Upper lobe of right lung (tissue), 1 donor: ENCODE measurements at regions not wholly inside any gene's neighbourhood (a gene's known extent, or its start where the extent isn't known, plus 50 kb on each side); places are given as distances from the start of the nearest gene placed in this dataset.

Source experiments
- ATAC-seq: fragments of 200-7000 bp; cut with Tn5 transposase; one replicate; pipeline ENCODE4 v1.9.1; 2020; ENCODE audit warnings: mild to moderate bottlenecking, moderate library complexity
- DNase-seq: peaks from one replicate; pipeline ENCODE4 v3.0.0-alpha.2; 2020
- H3K27ac ChIP-seq: fragments of 200-600 bp; one replicate; pipeline ENCODE4 v1.8.0; 2022
- H3K27me3 ChIP-seq: fragments of 200-600 bp; one replicate; pipeline ENCODE4 v1.8.0; 2022; ENCODE audit warnings: mild to moderate bottlenecking
- H3K36me3 ChIP-seq: fragments of 200-600 bp; one replicate; pipeline ENCODE4 v1.8.0; 2022
- H3K4me1 ChIP-seq: fragments of 200-600 bp; one replicate; pipeline ENCODE4 v1.8.0; 2022
- H3K4me3 ChIP-seq: fragments of 200-600 bp; one replicate; pipeline ENCODE4 v1.8.0; 2022; ENCODE audit warnings: mild to moderate bottlenecking
- H3K9me3 ChIP-seq: fragments of 200-600 bp; one replicate; pipeline ENCODE4 v1.8.0; 2022
- intact Hi-C: fragments of 100-400 bp; cut with DNase I; formaldehyde crosslinking; loops from one replicate; pipeline ENCODE4 v1.11.0; 2022
- TF ChIP-seq, protein P1 (sequence below): fragments of 200-600 bp; IDR thresholded peaks from one replicate; pipeline ENCODE4 v1.8.0; 2022; ENCODE audit warnings: antibody characterized with exemption
- donor health status: DM: no; HTN: yes; CAD: no; lungs with severe emphysema.

DNA sequence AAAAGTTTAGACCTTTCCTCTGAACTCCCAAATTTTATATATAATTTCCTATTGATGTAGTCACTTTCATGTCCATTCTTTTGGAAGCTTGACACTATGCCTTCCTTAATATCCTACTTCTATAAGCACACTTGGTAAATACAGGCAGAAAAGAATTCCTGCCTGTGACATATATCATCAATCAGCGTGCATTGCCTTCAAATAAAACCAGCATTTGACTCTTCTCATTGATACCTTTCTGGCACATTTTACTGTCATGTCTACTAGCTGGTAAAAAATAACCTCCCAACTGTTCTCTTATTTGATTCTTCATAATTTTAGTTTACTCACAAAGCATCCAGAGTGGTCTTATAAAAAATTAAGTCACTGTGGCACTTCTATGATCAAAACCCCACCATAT is 693.5 kb downstream of the CBLN2 start:
- ATAC-seq: no peak
- no peaks in the 10 kb centered on the region for H3K27me3 ChIP-seq
- intact Hi-C loops: no loop called here
- no peaks in the 10 kb centered on the region for H3K9me3 ChIP-seq
- TF ChIP-seq, protein P1, sequence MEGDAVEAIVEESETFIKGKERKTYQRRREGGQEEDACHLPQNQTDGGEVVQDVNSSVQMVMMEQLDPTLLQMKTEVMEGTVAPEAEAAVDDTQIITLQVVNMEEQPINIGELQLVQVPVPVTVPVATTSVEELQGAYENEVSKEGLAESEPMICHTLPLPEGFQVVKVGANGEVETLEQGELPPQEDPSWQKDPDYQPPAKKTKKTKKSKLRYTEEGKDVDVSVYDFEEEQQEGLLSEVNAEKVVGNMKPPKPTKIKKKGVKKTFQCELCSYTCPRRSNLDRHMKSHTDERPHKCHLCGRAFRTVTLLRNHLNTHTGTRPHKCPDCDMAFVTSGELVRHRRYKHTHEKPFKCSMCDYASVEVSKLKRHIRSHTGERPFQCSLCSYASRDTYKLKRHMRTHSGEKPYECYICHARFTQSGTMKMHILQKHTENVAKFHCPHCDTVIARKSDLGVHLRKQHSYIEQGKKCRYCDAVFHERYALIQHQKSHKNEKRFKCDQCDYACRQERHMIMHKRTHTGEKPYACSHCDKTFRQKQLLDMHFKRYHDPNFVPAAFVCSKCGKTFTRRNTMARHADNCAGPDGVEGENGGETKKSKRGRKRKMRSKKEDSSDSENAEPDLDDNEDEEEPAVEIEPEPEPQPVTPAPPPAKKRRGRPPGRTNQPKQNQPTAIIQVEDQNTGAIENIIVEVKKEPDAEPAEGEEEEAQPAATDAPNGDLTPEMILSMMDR: no peak
- no peak overlapping the region for H3K27ac ChIP-seq
- H3K4me3 ChIP-seq: no peak overlapping the region
- H3K4me1 ChIP-seq: no peaks in the 10 kb centered on the region
- H3K36me3 ChIP-seq: no peaks in the 10 kb centered on the region
- no peak for DNase-seq

DNA sequence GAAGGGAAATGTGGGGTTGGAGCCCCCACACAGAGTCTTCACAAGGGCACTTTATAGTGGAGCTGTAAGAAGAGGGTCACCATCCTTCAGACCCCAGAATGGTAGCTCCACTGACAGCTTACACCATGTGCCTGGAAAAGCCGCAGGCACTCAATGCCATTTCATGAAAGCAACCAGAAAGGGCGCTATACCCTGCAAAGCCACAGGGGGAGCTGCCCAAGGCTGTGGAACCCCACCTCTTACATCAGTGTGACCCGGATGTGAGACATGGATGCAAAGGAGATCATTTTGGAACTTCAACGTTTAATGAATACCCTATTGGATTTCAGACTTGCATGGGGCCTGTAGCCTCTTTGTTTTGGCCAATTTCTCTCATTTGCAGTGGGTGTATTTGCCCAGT is 694.7 kb downstream of the CBLN2 start:
- H3K4me3 ChIP-seq: no peak overlapping the region
- no peaks in the 10 kb centered on the region for H3K36me3 ChIP-seq
- DNase-seq (no peak), ATAC-seq (no peak)
- intact Hi-C loops: no loop called here
- H3K4me1 ChIP-seq: no peaks in the 10 kb centered on the region
- H3K27me3 ChIP-seq: no peaks in the 10 kb centered on the region
- TF ChIP-seq, protein P1: no peak
- no peak overlapping the region for H3K27ac ChIP-seq
- H3K9me3 ChIP-seq: no peaks in the 10 kb centered on the region

DNA sequence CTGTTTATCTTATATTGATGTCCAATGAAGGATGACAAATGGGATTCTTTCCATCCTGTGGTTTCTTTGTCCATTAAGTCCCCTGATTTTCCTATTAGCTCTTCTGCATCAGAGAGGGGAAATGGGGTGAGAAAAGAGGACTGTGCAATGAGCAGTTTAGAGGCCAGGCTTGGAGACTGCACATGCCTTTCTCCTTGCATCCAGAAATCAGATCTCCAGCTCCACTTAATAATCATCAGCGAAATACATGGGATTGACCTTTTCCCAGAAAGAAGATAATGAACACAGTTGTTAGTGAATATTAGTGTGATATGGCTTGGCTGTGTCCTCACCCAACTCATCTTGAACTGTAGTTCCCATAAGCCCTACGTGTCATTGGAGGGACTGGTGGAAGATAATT is 697.4 kb downstream of the CBLN2 start:
- Histone ChIP-seq H3K4me1 (no peaks in the 10 kb centered on the region), H3K27ac (no peak overlapping the region), H3K9me3 (no peaks in the 10 kb centered on the region), H3K36me3 (no peaks in the 10 kb centered on the region), H3K27me3 (no peaks in the 10 kb centered on the region), H3K4me3 (no peak overlapping the region)
- TF ChIP-seq, protein P1: no peak
- DNase-seq (no peak), ATAC-seq (no peak)
- intact Hi-C loops: no loop called here

DNA sequence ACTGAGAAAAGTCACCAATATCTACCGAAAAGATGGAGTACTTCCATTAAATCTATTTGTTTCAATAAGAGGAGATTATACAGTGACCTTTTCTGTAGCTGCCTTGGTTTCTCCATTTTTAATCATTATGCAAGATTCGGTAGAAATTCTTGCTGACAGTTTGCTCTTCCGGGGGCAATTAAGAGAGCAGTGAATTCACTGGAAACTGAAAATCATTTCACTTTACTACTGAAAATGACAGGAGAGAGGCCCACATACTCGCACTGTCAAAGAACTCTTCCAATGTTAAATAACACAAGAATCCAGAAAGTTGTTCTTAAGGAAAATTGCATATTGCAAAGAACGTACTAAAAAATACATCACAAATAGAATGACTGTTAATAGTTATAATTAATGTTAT is 699.3 kb downstream of the CBLN2 start:
- H3K27ac ChIP-seq: no peak overlapping the region
- no peaks in the 10 kb centered on the region for H3K36me3 ChIP-seq
- no peak overlapping the region for H3K4me3 ChIP-seq
- no peak for DNase-seq
- TF ChIP-seq, protein P1: no peak
- H3K27me3 ChIP-seq: no peaks in the 10 kb centered on the region
- intact Hi-C loops: no loop called here
- ATAC-seq: no peak
- H3K9me3 ChIP-seq: no peaks in the 10 kb centered on the region
- H3K4me1 ChIP-seq: no peaks in the 10 kb centered on the region

DNA sequence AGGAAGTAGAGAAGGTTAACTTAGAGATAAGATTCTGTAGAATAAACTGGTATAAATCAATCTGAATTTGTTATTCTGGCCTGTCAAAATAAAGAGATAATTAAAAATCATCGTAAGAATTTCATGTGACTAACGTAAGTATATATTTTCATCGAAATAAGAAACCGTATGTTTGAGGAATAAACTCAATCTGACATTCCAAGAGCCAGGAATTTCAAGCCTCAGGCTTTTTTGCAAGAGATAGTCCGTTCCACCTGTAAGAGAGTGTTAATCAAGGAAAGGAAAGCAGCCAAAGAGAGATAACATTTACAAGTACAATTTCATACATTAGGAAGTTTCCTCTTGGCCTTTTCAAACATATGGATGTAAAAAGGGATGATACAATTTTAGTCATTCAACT is 701.5 kb downstream of the CBLN2 start:
- intact Hi-C loops: no loop called here
- H3K9me3 ChIP-seq: no peaks in the 10 kb centered on the region

DNA sequence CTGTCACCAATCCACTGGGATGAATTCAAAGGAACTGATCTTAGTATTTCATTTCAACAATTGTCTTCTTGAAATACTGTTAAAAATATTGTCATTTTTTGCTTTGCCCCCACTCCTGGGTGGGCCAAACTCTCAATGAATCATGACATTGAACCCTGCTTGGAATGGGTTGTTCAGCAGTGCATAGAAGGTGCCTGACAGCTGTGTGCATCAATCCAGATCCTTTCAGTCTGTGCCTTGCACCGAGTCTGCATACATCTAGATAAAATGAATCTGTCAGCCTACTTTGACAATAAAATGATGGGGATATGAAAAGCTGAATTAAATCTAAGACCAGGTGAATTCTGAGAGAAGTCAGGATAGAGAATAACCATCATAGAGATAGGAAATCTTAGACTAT is 706.6 kb downstream of the CBLN2 start:
- intact Hi-C loops: no loop called here
- Histone ChIP-seq H3K27ac (no peak overlapping the region), H3K4me1 (no peaks in the 10 kb centered on the region), H3K27me3 (no peaks in the 10 kb centered on the region), H3K9me3 (no peaks in the 10 kb centered on the region), H3K4me3 (no peak overlapping the region), H3K36me3 (no peaks in the 10 kb centered on the region)
- DNase-seq: no peak
- ATAC-seq: no peak
- TF ChIP-seq, protein P1: no peak

More for the DNA sequence above, 701.5 kb downstream of the CBLN2 start:
- H3K27ac ChIP-seq: no peak overlapping the region
- TF ChIP-seq, protein P1: no peak
- H3K27me3 ChIP-seq: no peaks in the 10 kb centered on the region
- H3K4me3 ChIP-seq: no peak overlapping the region
- H3K36me3 ChIP-seq: no peaks in the 10 kb centered on the region
- DNase-seq (no peak), ATAC-seq (no peak)
- H3K4me1 ChIP-seq: no peaks in the 10 kb centered on the region
